ENCODE measurements at regions not wholly inside any gene's neighbourhood (a gene's known extent, or its start where the extent isn't known, plus 50 kb on each side); places are given as distances from the start of the nearest gene placed in this dataset.

- DNase-seq (ENCODE audit: low read depth) (peak; percentile 81), FAIRE-seq (no peak)
- TF ChIP-seq CTCF (IDR thresholded peaks at IDR 0.05; ENCODE audit: insufficient read depth, low read length, severe bottlenecking), result no peak
- no peaks in the 10 kb centered on the region for H3K36me3 ChIP-seq (ENCODE audit: control insufficient read depth, insufficient read depth, low read length)
- H3K4me3 ChIP-seq (ENCODE audit: low read depth, low read length), result no peak overlapping the region
- no peaks in the 10 kb centered on the region for H3K27me3 ChIP-seq (ENCODE audit: control insufficient read depth, insufficient read depth, low read length)
Measured at GRCh38 chr1:58888833-58889232, 105.0 kb upstream of the JUN start.

- DNase-seq (ENCODE audit: low read depth) (no peak), FAIRE-seq (no peak)
- H3K4me3 ChIP-seq (ENCODE audit: low read depth, low read length), result no peak overlapping the region
- H3K36me3 ChIP-seq (ENCODE audit: control insufficient read depth, insufficient read depth, low read length), result no peaks in the 10 kb centered on the region
- no peak for TF ChIP-seq CTCF (IDR thresholded peaks at IDR 0.05; ENCODE audit: insufficient read depth, low read length, severe bottlenecking)
- H3K27me3 ChIP-seq (ENCODE audit: control insufficient read depth, insufficient read depth, low read length), result no peaks in the 10 kb centered on the region
Measured at GRCh38 chr1:58890113-58890512, 106.3 kb upstream of the JUN start.

GRCh38 chr1:58890609-58891008 lies 106.8 kb upstream of the JUN start:
- Histone ChIP-seq H3K36me3 (ENCODE audit: control insufficient read depth, insufficient read depth, low read length) (no peaks in the 10 kb centered on the region), H3K4me3 (ENCODE audit: low read depth, low read length) (no peak overlapping the region), H3K27me3 (ENCODE audit: control insufficient read depth, insufficient read depth, low read length) (no peaks in the 10 kb centered on the region)
- FAIRE-seq (no peak), DNase-seq (ENCODE audit: low read depth) (no peak)
- TF ChIP-seq CTCF (IDR thresholded peaks at IDR 0.05; ENCODE audit: insufficient read depth, low read length, severe bottlenecking), result no peak

GRCh38 chr1:58891347-58891746 lies 107.5 kb upstream of the JUN start:
- Histone ChIP-seq H3K27me3 (ENCODE audit: control insufficient read depth, insufficient read depth, low read length) (no peaks in the 10 kb centered on the region), H3K36me3 (ENCODE audit: control insufficient read depth, insufficient read depth, low read length) (no peaks in the 10 kb centered on the region), H3K4me3 (ENCODE audit: low read depth, low read length) (no peak overlapping the region)
- DNase-seq (ENCODE audit: low read depth) (no peak), FAIRE-seq (no peak)
- no peak for TF ChIP-seq CTCF (IDR thresholded peaks at IDR 0.05; ENCODE audit: insufficient read depth, low read length, severe bottlenecking)

- DNase-seq (ENCODE audit: low read depth) (no peak), FAIRE-seq (no peak)
- Histone ChIP-seq H3K36me3 (ENCODE audit: control insufficient read depth, insufficient read depth, low read length) (no peaks in the 10 kb centered on the region), H3K4me3 (ENCODE audit: low read depth, low read length) (no peak overlapping the region), H3K27me3 (ENCODE audit: control insufficient read depth, insufficient read depth, low read length) (no peaks in the 10 kb centered on the region)
- TF ChIP-seq CTCF (IDR thresholded peaks at IDR 0.05; ENCODE audit: insufficient read depth, low read length, severe bottlenecking), result no peak
Measured at GRCh38 chr1:58893257-58893869, 109.5 kb upstream of the JUN start.

GRCh38 chr1:58895082-58895481 lies 111.2 kb upstream of the JUN start:
- TF ChIP-seq CTCF (IDR thresholded peaks at IDR 0.05; ENCODE audit: insufficient read depth, low read length, severe bottlenecking), result no peak
- Histone ChIP-seq H3K27me3 (ENCODE audit: control insufficient read depth, insufficient read depth, low read length) (no peaks in the 10 kb centered on the region), H3K36me3 (ENCODE audit: control insufficient read depth, insufficient read depth, low read length) (no peaks in the 10 kb centered on the region), H3K4me3 (ENCODE audit: low read depth, low read length) (no peak overlapping the region)
- FAIRE-seq (no peak), DNase-seq (ENCODE audit: low read depth) (no peak)
